ENCODE measurements at regions not wholly inside any gene's neighbourhood (a gene's known extent, or its start where the extent isn't known, plus 50 kb on each side); places are given as distances from the start of the nearest gene placed in this dataset.

DNA sequence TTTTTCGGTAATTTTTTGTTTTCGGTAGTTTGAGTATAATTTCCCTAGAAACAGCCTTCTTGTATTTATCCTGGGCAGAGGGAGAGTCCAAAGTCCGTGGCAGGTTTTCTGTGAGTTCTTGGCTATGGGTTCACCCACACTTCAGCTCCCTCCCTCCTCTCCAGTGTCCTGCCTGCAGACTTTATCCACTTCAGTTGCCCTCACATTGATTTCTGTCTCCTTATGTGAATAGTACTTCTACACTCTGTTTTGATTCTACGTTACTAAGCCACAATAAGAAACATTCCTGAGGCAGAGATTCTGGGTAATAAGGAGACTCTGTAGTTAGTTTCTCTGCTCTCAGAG is 868.6 kb downstream of the METTL15 start:
- TF ChIP-seq, protein P1, sequence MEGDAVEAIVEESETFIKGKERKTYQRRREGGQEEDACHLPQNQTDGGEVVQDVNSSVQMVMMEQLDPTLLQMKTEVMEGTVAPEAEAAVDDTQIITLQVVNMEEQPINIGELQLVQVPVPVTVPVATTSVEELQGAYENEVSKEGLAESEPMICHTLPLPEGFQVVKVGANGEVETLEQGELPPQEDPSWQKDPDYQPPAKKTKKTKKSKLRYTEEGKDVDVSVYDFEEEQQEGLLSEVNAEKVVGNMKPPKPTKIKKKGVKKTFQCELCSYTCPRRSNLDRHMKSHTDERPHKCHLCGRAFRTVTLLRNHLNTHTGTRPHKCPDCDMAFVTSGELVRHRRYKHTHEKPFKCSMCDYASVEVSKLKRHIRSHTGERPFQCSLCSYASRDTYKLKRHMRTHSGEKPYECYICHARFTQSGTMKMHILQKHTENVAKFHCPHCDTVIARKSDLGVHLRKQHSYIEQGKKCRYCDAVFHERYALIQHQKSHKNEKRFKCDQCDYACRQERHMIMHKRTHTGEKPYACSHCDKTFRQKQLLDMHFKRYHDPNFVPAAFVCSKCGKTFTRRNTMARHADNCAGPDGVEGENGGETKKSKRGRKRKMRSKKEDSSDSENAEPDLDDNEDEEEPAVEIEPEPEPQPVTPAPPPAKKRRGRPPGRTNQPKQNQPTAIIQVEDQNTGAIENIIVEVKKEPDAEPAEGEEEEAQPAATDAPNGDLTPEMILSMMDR (IDR thresholded peaks at IDR 0.05; ENCODE audit: low read depth, low read length, poor library complexity, severe bottlenecking), result no peak
- no peak for TF ChIP-seq EZH2phosphoT487 (IDR thresholded peaks at IDR 0.05; ENCODE audit: borderline replicate concordance, low read length)

All from DOHH2 (cell line).